ENCODE measurements at regions not wholly inside any gene's neighbourhood (a gene's known extent, or its start where the extent isn't known, plus 50 kb on each side); places are given as distances from the start of the nearest gene placed in this dataset.

DNA sequence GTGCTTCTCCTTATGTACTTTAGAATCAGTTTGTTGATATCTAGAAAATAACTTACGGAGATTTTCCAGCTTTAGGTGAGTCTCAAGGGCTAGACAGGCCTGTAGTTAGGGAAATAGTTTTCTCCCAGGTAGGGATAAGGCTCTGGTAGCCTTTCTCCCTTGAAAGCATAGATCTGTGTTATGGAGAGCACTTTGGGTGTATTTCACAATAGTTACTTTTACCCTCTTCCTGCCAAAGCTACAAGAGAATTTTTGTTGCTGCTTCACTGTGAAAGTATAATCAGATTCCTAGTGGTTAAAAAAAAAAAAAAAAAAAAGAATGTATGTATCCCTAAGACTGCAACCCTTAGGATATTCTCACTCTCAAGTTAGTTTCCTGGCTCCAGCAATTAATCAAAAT is 267.5 kb downstream of the PIK3C3 start:
- TF ChIP-seq TP53 (CRISPR knock-in tag; IDR thresholded peaks at IDR 0.05) (no peak), NR3C1 (IDR thresholded peaks at IDR 0.05) (no peak), CBX2 (IDR thresholded peaks at IDR 0.05; ENCODE audit: borderline replicate concordance, low read depth) (no peak), RARB (CRISPR knock-in tag; IDR thresholded peaks at IDR 0.05) (no peak), HEYL (CRISPR knock-in tag; IDR thresholded peaks at IDR 0.05) (no peak), CBX8 (IDR thresholded peaks at IDR 0.05) (no peak), MYC (IDR thresholded peaks at IDR 0.05; ENCODE audit: borderline replicate concordance, low read length) (no peak), ZSCAN20 (CRISPR knock-in tag; IDR thresholded peaks at IDR 0.05) (no peak), ZNF302 (CRISPR knock-in tag; IDR thresholded peaks at IDR 0.05) (no peak), FOSB (CRISPR knock-in tag; IDR thresholded peaks at IDR 0.05) (no peak), ZC3H11A (IDR thresholded peaks at IDR 0.05) (no peak), HOXB13 (CRISPR knock-in tag; IDR thresholded peaks at IDR 0.05; ENCODE audit: low read depth) (no peak)
- TF ChIP-seq, protein P1, sequence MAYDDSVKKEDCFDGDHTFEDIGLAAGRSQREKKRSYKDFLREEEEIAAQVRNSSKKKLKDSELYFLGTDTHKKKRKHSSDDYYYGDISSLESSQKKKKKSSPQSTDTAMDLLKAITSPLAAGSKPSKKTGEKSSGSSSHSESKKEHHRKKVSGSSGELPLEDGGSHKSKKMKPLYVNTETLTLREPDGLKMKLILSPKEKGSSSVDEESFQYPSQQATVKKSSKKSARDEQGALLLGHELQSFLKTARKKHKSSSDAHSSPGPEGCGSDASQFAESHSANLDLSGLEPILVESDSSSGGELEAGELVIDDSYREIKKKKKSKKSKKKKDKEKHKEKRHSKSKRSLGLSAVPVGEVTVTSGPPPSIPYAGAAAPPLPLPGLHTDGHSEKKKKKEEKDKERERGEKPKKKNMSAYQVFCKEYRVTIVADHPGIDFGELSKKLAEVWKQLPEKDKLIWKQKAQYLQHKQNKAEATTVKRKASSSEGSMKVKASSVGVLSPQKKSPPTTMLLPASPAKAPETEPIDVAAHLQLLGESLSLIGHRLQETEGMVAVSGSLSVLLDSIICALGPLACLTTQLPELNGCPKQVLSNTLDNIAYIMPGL (CRISPR knock-in tag; IDR thresholded peaks at IDR 0.05; ENCODE audit: borderline replicate concordance), result no peak
- TF ChIP-seq, protein P2, sequence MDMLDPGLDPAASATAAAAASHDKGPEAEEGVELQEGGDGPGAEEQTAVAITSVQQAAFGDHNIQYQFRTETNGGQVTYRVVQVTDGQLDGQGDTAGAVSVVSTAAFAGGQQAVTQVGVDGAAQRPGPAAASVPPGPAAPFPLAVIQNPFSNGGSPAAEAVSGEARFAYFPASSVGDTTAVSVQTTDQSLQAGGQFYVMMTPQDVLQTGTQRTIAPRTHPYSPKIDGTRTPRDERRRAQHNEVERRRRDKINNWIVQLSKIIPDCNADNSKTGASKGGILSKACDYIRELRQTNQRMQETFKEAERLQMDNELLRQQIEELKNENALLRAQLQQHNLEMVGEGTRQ (IDR thresholded peaks at IDR 0.05), result no peak
- TF ChIP-seq, protein P3, sequence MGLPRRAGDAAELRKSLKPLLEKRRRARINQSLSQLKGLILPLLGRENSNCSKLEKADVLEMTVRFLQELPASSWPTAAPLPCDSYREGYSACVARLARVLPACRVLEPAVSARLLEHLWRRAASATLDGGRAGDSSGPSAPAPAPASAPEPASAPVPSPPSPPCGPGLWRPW (IDR thresholded peaks at IDR 0.05), result no peak
- TF ChIP-seq, protein P4, sequence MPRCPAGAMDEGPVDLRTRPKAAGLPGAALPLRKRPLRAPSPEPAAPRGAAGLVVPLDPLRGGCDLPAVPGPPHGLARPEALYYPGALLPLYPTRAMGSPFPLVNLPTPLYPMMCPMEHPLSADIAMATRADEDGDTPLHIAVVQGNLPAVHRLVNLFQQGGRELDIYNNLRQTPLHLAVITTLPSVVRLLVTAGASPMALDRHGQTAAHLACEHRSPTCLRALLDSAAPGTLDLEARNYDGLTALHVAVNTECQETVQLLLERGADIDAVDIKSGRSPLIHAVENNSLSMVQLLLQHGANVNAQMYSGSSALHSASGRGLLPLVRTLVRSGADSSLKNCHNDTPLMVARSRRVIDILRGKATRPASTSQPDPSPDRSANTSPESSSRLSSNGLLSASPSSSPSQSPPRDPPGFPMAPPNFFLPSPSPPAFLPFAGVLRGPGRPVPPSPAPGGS (IDR thresholded peaks at IDR 0.05), result no peak
- TF ChIP-seq, protein P5, sequence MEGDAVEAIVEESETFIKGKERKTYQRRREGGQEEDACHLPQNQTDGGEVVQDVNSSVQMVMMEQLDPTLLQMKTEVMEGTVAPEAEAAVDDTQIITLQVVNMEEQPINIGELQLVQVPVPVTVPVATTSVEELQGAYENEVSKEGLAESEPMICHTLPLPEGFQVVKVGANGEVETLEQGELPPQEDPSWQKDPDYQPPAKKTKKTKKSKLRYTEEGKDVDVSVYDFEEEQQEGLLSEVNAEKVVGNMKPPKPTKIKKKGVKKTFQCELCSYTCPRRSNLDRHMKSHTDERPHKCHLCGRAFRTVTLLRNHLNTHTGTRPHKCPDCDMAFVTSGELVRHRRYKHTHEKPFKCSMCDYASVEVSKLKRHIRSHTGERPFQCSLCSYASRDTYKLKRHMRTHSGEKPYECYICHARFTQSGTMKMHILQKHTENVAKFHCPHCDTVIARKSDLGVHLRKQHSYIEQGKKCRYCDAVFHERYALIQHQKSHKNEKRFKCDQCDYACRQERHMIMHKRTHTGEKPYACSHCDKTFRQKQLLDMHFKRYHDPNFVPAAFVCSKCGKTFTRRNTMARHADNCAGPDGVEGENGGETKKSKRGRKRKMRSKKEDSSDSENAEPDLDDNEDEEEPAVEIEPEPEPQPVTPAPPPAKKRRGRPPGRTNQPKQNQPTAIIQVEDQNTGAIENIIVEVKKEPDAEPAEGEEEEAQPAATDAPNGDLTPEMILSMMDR (IDR thresholded peaks at IDR 0.05), result no peak
- Histone ChIP-seq H3K9me3 (no peaks in the 10 kb centered on the region), H3K4me2 (no peak overlapping the region), H3K4me3 (no peak overlapping the region), H3K4me1 (no peaks in the 10 kb centered on the region), H3K27ac (no peak overlapping the region)
- no peak for FAIRE-seq
- DNase-seq (ENCODE audit: low read depth in 1 of 2, low spot score in 1 of 2), result no peak
- ChIA-PET POLR2A (no interaction called here), CTCF (no interaction called here)
- ATAC-seq, result no peak
- WGBS (ENCODE audit: missing lambda C conversion rate), result 0% methylated on average over 1 of the region's 1 CpG

DNA sequence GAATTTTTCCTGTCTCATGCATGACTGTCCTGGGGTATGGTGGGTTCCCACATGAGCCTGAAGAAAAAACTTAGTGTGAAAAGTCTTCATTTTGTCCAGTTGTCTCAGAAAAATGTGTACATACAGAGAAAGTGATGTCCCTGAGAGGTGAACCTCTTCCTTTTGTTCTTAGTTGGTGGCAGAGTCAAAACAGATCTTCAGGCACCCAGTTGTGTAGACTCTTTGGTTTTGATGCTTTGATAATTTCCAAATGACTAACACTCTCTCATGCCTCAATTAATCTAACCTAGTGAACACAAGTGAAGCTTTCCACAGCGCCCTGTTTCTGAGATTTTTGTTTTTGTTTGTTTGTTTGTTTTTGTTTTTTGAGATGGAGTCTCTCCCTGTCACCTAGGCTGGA is 273.5 kb downstream of the PIK3C3 start:
- no peak overlapping the region for H3K4me2 ChIP-seq
- no peak overlapping the region for H3K27ac ChIP-seq
- FAIRE-seq (no peak), DNase-seq (ENCODE audit: low read depth in 1 of 2, low spot score in 1 of 2) (no peak), ATAC-seq (no peak)
- H3K4me1 ChIP-seq, result no peaks in the 10 kb centered on the region
- H3K9me3 ChIP-seq, result no peaks in the 10 kb centered on the region
- WGBS (ENCODE audit: missing lambda C conversion rate), result 7% methylated on average over 1 of the region's 1 CpG
- POLR2A ChIA-PET, result no interaction called here
- no peak overlapping the region for H3K4me3 ChIP-seq
- CTCF ChIA-PET, result no interaction called here
- no peak for TF ChIP-seq EHF (CRISPR knock-in tag; IDR thresholded peaks at IDR 0.05)
- no peak for TF ChIP-seq NFE2L2 (conservative IDR thresholded peaks at IDR 0.05; ENCODE audit: low read length)
- TF ChIP-seq JUN (IDR thresholded peaks at IDR 0.05), result no peak
- no peak for TF ChIP-seq NPAS2 (CRISPR knock-in tag; IDR thresholded peaks at IDR 0.05; ENCODE audit: borderline replicate concordance)
- TF ChIP-seq RCOR1 (IDR thresholded peaks at IDR 0.05; ENCODE audit: low read depth, low read length), result no peak
- TF ChIP-seq, protein P6, sequence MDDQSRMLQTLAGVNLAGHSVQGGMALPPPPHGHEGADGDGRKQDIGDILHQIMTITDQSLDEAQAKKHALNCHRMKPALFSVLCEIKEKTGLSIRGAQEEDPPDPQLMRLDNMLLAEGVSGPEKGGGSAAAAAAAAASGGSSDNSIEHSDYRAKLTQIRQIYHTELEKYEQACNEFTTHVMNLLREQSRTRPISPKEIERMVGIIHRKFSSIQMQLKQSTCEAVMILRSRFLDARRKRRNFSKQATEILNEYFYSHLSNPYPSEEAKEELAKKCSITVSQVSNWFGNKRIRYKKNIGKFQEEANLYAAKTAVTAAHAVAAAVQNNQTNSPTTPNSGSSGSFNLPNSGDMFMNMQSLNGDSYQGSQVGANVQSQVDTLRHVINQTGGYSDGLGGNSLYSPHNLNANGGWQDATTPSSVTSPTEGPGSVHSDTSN (IDR thresholded peaks at IDR 0.05), result no peak
- TF ChIP-seq HOXB5 (CRISPR knock-in tag; IDR thresholded peaks at IDR 0.05), result no peak
